ENCODE measurements at regions not wholly inside any gene's neighbourhood (a gene's known extent, or its start where the extent isn't known, plus 50 kb on each side); places are given as distances from the start of the nearest gene placed in this dataset.

DNA sequence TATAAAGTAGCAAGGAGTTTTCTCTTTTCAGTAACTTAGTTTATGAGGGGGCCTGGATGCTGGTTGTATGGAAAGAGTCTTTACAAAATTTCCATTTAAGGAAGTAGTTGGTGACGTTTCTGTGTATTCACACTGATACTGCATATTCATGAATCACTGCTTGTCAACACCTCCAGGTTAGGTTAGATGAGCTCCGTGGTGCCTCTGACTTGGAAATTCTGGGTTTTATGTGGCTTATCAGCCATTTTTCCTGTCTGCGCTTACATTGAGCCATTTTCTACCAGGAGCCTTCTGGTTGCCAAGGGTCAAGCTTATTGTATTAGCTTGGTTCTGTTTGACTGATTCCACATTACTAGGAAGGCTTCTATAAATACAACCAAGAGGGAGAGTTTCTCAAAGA is 128.3 kb downstream of the SLC28A3 start:
- TF ChIP-seq, protein P1, sequence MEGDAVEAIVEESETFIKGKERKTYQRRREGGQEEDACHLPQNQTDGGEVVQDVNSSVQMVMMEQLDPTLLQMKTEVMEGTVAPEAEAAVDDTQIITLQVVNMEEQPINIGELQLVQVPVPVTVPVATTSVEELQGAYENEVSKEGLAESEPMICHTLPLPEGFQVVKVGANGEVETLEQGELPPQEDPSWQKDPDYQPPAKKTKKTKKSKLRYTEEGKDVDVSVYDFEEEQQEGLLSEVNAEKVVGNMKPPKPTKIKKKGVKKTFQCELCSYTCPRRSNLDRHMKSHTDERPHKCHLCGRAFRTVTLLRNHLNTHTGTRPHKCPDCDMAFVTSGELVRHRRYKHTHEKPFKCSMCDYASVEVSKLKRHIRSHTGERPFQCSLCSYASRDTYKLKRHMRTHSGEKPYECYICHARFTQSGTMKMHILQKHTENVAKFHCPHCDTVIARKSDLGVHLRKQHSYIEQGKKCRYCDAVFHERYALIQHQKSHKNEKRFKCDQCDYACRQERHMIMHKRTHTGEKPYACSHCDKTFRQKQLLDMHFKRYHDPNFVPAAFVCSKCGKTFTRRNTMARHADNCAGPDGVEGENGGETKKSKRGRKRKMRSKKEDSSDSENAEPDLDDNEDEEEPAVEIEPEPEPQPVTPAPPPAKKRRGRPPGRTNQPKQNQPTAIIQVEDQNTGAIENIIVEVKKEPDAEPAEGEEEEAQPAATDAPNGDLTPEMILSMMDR (IDR thresholded peaks at IDR 0.05) = no peak
- TF ChIP-seq POLR2A (IDR thresholded peaks at IDR 0.05) (no peak), EP300 (IDR thresholded peaks at IDR 0.05) (no peak)
